Esophagus muscularis mucosa (tissue), 3 donors: ENCODE measurements at regions not wholly inside any gene's neighbourhood (a gene's known extent, or its start where the extent isn't known, plus 50 kb on each side); places are given as distances from the start of the nearest gene placed in this dataset.

Source experiments
- CTCF ChIP-seq, 3 experiments: fragments of 200-600 bp in 2 of 3; fragments of 450-650 bp in 1 of 3; sonication (generic) in 2 of 3; IDR thresholded peaks; one replicate each; pipeline ENCODE4 v1.5.1; 2017 to 2019; ENCODE audit warnings: antibody characterized with exemption in 3 of 3, mild to moderate bottlenecking in 2 of 3, moderate library complexity in 1 of 3
- POLR2AphosphoS5 ChIP-seq, 2 donors: sonication (generic); formaldehyde crosslinking; IDR thresholded peaks; one replicate each; pipeline ENCODE4 v1.6.1; 2017; ENCODE audit warnings: antibody characterized with exemption in 2 of 2

- TF ChIP-seq POLR2AphosphoS5 (IDR thresholded peaks at IDR 0.05) (no peak), CTCF (IDR thresholded peaks at IDR 0.05) (no peak)
Observed at GRCh38 chr21:24160528-24160927, 1446.8 kb downstream of the MRPL39 start.
